ENCODE measurements at regions not wholly inside any gene's neighbourhood (a gene's known extent, or its start where the extent isn't known, plus 50 kb on each side); places are given as distances from the start of the nearest gene placed in this dataset.

- TF ChIP-seq ZNF274 (IDR thresholded peaks at IDR 0.05; ENCODE audit: low read depth, low read length) (no peak), CTCF (IDR thresholded peaks at IDR 0.05 in 2 of 3, conservative IDR thresholded peaks at IDR 0.05 in 1 of 3; ENCODE audit: borderline replicate concordance in 1 of 3, insufficient read depth in 1 of 3, low read depth in 2 of 3, low read length in 2 of 3) (no peak), CBX3 (IDR thresholded peaks at IDR 0.05; ENCODE audit: low read depth) (no peak), ELF1 (IDR thresholded peaks at IDR 0.05; ENCODE audit: borderline replicate concordance, low read depth) (no peak)
These were observed 273.9 kb downstream of the NUAK1 start (continued) for GRCh38 chr12:105864901-105865300.

- H3K27me3 ChIP-seq (ENCODE audit: insufficient read depth, low read length) = no peaks in the 10 kb centered on the region
- no TSS peak for BruUV-seq (replicated peaks)
- no peak for TF ChIP-seq SIN3A (IDR thresholded peaks at IDR 0.05; ENCODE audit: low read depth)
- no peak for TF ChIP-seq ELF1 (IDR thresholded peaks at IDR 0.05; ENCODE audit: borderline replicate concordance, low read depth)
- TF ChIP-seq YY1 (IDR thresholded peaks at IDR 0.05; ENCODE audit: extremely low read depth, insufficient replicate concordance, low read depth, low read length) = no peak
- no peak for TF ChIP-seq POLR2A (IDR thresholded peaks at IDR 0.05; ENCODE audit: borderline replicate concordance, extremely low read depth, insufficient read depth, insufficient read length)
- intact Hi-C loops (cut with micrococcal nuclease) = no loop called here
- RAD21 ChIA-PET (ENCODE audit: low non-redundant PET in 1 of 2, low total read pairs in 2 of 2, uncharacterized antibody in 2 of 2, unreplicated experiment in 2 of 2) = no interaction called here
- H3K36me3 ChIP-seq (ENCODE audit: control insufficient read depth in 1 of 2, insufficient read depth in 2 of 2, low read length in 2 of 2) = no peaks in the 10 kb centered on the region
- H3K9me2 ChIP-seq (ENCODE audit: insufficient read depth) = no peaks in the 10 kb centered on the region
- no peak overlapping the region for H3K9ac ChIP-seq (ENCODE audit: low read length)
- no peak overlapping the region for H3K4me3 ChIP-seq (replicated peaks in 1 of 2; ENCODE audit: low read depth in 1 of 2, low read length in 2 of 2)
- H3K4me2 ChIP-seq (ENCODE audit: low read length) = no peak overlapping the region
- no peaks in the 10 kb centered on the region for H3K79me2 ChIP-seq (ENCODE audit: insufficient read depth, low read length)
- no peak overlapping the region for H3K27ac ChIP-seq (ENCODE audit: low read depth, low read length)
- no peaks in the 10 kb centered on the region for H4K20me1 ChIP-seq (ENCODE audit: insufficient read depth)
- H2AFZ ChIP-seq (ENCODE audit: low read depth, low read length, poor library complexity, severe bottlenecking) = no peak overlapping the region
- POLR2A ChIA-PET = no interaction called here
- ATAC-seq = no peak
- H3K9me3 ChIP-seq (ENCODE audit: control insufficient read depth in 1 of 2, insufficient read depth in 1 of 2, low read depth in 1 of 2, low read length in 2 of 2) = no peaks in the 10 kb centered on the region
- CTCF ChIA-PET = no interaction called here
- DNase-seq (ENCODE audit: low read depth, low spot score) = no peak
- no peaks in the 10 kb centered on the region for H3K4me1 ChIP-seq (ENCODE audit: control insufficient read depth in 1 of 2, insufficient read depth in 2 of 2, low read length in 2 of 2)
These were observed 272.9 kb downstream of the NUAK1 start for GRCh38 chr12:105865886-105866285.
